ENCODE measurements at regions not wholly inside any gene's neighbourhood (a gene's known extent, or its start where the extent isn't known, plus 50 kb on each side); places are given as distances from the start of the nearest gene placed in this dataset.

GRCh38 chr15:29420188-29420587 is 150.6 kb upstream of the NSMCE3 start:
- no peak for DNase-seq (ENCODE audit: low read depth)
- no peak for TF ChIP-seq CTCF (conservative IDR thresholded peaks at IDR 0.05; ENCODE audit: control insufficient read depth, insufficient read depth, low read depth, low read length)
- no peak overlapping the region for H3K4me3 ChIP-seq (ENCODE audit: control insufficient read depth, low read depth, low read length)

- no peak for DNase-seq (ENCODE audit: low read depth)
- no peak for TF ChIP-seq CTCF (conservative IDR thresholded peaks at IDR 0.05; ENCODE audit: control insufficient read depth, insufficient read depth, low read depth, low read length)
- no peak overlapping the region for H3K4me3 ChIP-seq (ENCODE audit: control insufficient read depth, low read depth, low read length)
These were observed 149.3 kb upstream of the NSMCE3 start for GRCh38 chr15:29418931-29419330.

GRCh38 chr15:29418178-29418577 is 148.6 kb upstream of the NSMCE3 start:
- TF ChIP-seq CTCF (conservative IDR thresholded peaks at IDR 0.05; ENCODE audit: control insufficient read depth, insufficient read depth, low read depth, low read length): no peak
- no peak overlapping the region for H3K4me3 ChIP-seq (ENCODE audit: control insufficient read depth, low read depth, low read length)
- DNase-seq (ENCODE audit: low read depth): no peak

GRCh38 chr15:29411299-29411698 is 141.7 kb upstream of the NSMCE3 start:
- DNase-seq (ENCODE audit: low read depth): no peak
- no peak for TF ChIP-seq CTCF (conservative IDR thresholded peaks at IDR 0.05; ENCODE audit: control insufficient read depth, insufficient read depth, low read depth, low read length)
- no peak overlapping the region for H3K4me3 ChIP-seq (ENCODE audit: control insufficient read depth, low read depth, low read length)

- no peak overlapping the region for H3K4me3 ChIP-seq (ENCODE audit: control insufficient read depth, low read depth, low read length)
- no peak for TF ChIP-seq CTCF (conservative IDR thresholded peaks at IDR 0.05; ENCODE audit: control insufficient read depth, insufficient read depth, low read depth, low read length)
- DNase-seq (ENCODE audit: low read depth): no peak
These were observed 140.7 kb upstream of the NSMCE3 start for GRCh38 chr15:29410338-29410737.

- no peak for DNase-seq (ENCODE audit: low read depth)
- no peak for TF ChIP-seq CTCF (conservative IDR thresholded peaks at IDR 0.05; ENCODE audit: control insufficient read depth, insufficient read depth, low read depth, low read length)
- H3K4me3 ChIP-seq (ENCODE audit: control insufficient read depth, low read depth, low read length): no peak overlapping the region
These were observed 140.3 kb upstream of the NSMCE3 start for GRCh38 chr15:29409890-29410289.

- no peak overlapping the region for H3K4me3 ChIP-seq (ENCODE audit: control insufficient read depth, low read depth, low read length)
- DNase-seq (ENCODE audit: low read depth): no peak
- TF ChIP-seq CTCF (conservative IDR thresholded peaks at IDR 0.05; ENCODE audit: control insufficient read depth, insufficient read depth, low read depth, low read length): no peak
These were observed 135.9 kb upstream of the NSMCE3 start for GRCh38 chr15:29405564-29405963.

Data from fibroblast of mammary gland (primary cell).